PC-9 (cell line): ENCODE measurements at regions not wholly inside any gene's neighbourhood (a gene's known extent, or its start where the extent isn't known, plus 50 kb on each side); places are given as distances from the start of the nearest gene placed in this dataset.
A peak's percentile ranks its signal among the peaks of the same experiment; 100 is the strongest.
"Not testable (repeated sequence)": the region's sequence is repeated elsewhere in the genome, so short reads cannot be mapped to it uniquely, and the experiment has no call there.

Source experiments
- CTCF ChIP-seq: fragments of 200-600 bp; sonication (generic); conservative IDR thresholded peaks from 2 replicates; pipeline ENCODE4 v1.6.1; 2017; ENCODE audit warnings: mixed run types, antibody characterized with exemption, mild to moderate bottlenecking, moderate library complexity
- EZH2 ChIP-seq: fragments of 200-600 bp; sonication (generic); IDR thresholded peaks from 2 replicates; pipeline ENCODE4 v1.8.0; 2017; ENCODE audit warnings: antibody characterized with exemption, low read depth

GRCh38 chr1:164166454-164166853, 392.5 kb upstream of the PBX1 start:
- peak; percentile 63 for TF ChIP-seq CTCF
- TF ChIP-seq EZH2, result not testable (repeated sequence)
